K562 (cell line): ENCODE measurements at regions not wholly inside any gene's neighbourhood (a gene's known extent, or its start where the extent isn't known, plus 50 kb on each side); places are given as distances from the start of the nearest gene placed in this dataset.

Experiments
- ATAC-seq: fragments of 200-7000 bp; cut with Tn5 transposase; 3 replicates; pipeline ENCODE4 v1.9.1; 2020; ENCODE audit warnings: moderate library complexity
- BruUV-seq: library from RNA; stranded (reverse); fragments of 400-500 nt; replicated peaks from 2 replicates; lab custom pipeline; 2021; lab: Mats Ljungman, UMichigan
- CTCF ChIA-PET: fragments of 300-600 bp; formaldehyde crosslinking; extraction: SDS; loops from one replicate; lab custom pipeline; 2021; ENCODE audit warnings: low intra/inter-chr PET ratio; lab: Yijun Ruan, JAX
- POLR2A ChIA-PET: fragments of 300-600, 350-650 bp; sonication (Branson Sonifier 250); formaldehyde crosslinking; extraction: SDS; loops from one replicate; lab custom pipeline; 2021; ENCODE audit warnings: antibody characterized with exemption, inconsistent platforms; lab: Yijun Ruan, JAX
- DNase-seq, 4 experiments: peaks; one replicate each; pipeline versions ENCODE4 v3.0.0 to v3.0.0-alpha.2; 2011 to 2018; ENCODE audit warnings: low spot score in 3 of 4, mixed read lengths in 3 of 4; ENCODE audit errors: extremely low read depth in 1 of 4
- FAIRE-seq: peaks from 2 replicates; lab custom pipeline; 2011; peaks lifted over from hg19 to GRCh38; lab: Jason Lieb, UNC
- H2AFZ ChIP-seq: 2 replicates; pipeline ENCODE4 v1.6.0; 2011; ENCODE audit warnings: low read depth, low read length, control low read depth, inconsistent platforms
- H3K27ac ChIP-seq: fragments of 200-600 bp; 3 replicates; pipeline ENCODE4 v1.8.0; 2011; ENCODE audit warnings: low read depth, mild to moderate bottlenecking, control low read depth, inconsistent platforms, low read length, moderate library complexity, mixed read lengths; ENCODE audit errors: extremely low read depth
- H3K27me3 ChIP-seq, 2 experiments: fragments of 300-600 bp in 1 of 2; 2 replicates in 1 of 2; 3 replicates in 1 of 2; pipeline versions ENCODE4 v1.6.0 to v1.8.0; 2011; ENCODE audit warnings: inconsistent platforms in 2 of 2, low read length in 2 of 2, mild to moderate bottlenecking in 1 of 2, mixed read lengths in 1 of 2, moderate library complexity in 1 of 2; ENCODE audit not compliant: control insufficient read depth in 2 of 2, insufficient read depth in 2 of 2
- H3K36me3 ChIP-seq: fragments of 300-600 bp; 3 replicates; pipeline ENCODE4 v1.8.0; 2011; ENCODE audit warnings: mild to moderate bottlenecking, low read length, inconsistent platforms; ENCODE audit not compliant: control insufficient read depth, insufficient read depth
- H3K4me1 ChIP-seq, 2 experiments: fragments of 200-600 bp in 1 of 2; replicated peaks in 1 of 2; 2 replicates in 1 of 2; 3 replicates in 1 of 2; pipeline versions ENCODE4 v1.5.1 to v1.8.0; 2011; ENCODE audit warnings: inconsistent platforms in 2 of 2, low read length in 2 of 2, mild to moderate bottlenecking in 1 of 2, mixed read lengths in 1 of 2, moderate library complexity in 1 of 2; ENCODE audit not compliant: control insufficient read depth in 2 of 2, insufficient read depth in 2 of 2
- H3K4me2 ChIP-seq: 2 replicates; pipeline ENCODE4 v1.6.1; 2011; ENCODE audit warnings: low read length, control low read depth, inconsistent platforms, mixed read lengths; ENCODE audit not compliant: insufficient read depth
- H3K4me3 ChIP-seq: fragments of 200-600 bp; sonication (generic), shearing (Covaris generic); 2 replicates; pipeline ENCODE4 v1.5.1; 2016; ENCODE audit warnings: control low read depth, inconsistent platforms
- H3K79me2 ChIP-seq: fragments of 200-600 bp; 3 replicates; pipeline ENCODE4 v1.8.0; 2011; ENCODE audit warnings: low read length, inconsistent platforms; ENCODE audit not compliant: control insufficient read depth, insufficient read depth
- H3K9ac ChIP-seq, 2 experiments: 2 replicates each; pipeline versions ENCODE4 v1.6.0 to v1.6.1; 2011; ENCODE audit warnings: low read depth in 2 of 2, low read length in 2 of 2, control low read depth in 1 of 2, inconsistent platforms in 1 of 2, mild to moderate bottlenecking in 1 of 2, mixed read lengths in 1 of 2; ENCODE audit not compliant: insufficient read depth in 1 of 2
- H3K9me1 ChIP-seq: one replicate; pipeline ENCODE4 v1.6.0; 2011; ENCODE audit warnings: inconsistent platforms, mild to moderate bottlenecking, low read length, moderate library complexity; ENCODE audit not compliant: control insufficient read depth, insufficient read depth
- H3K9me3 ChIP-seq: replicated peaks from 2 replicates; pipeline ENCODE4 v1.5.1; 2011; ENCODE audit warnings: low read depth, low read length, inconsistent platforms; ENCODE audit not compliant: control insufficient read depth, insufficient read depth
- H4K20me1 ChIP-seq: replicated peaks from 2 replicates; pipeline ENCODE4 v1.6.1; 2011; ENCODE audit warnings: low read length, inconsistent platforms, mixed read lengths; ENCODE audit not compliant: control insufficient read depth, insufficient read depth
- EGR1 ChIP-seq: fragments of 450-650 bp; conservative IDR thresholded peaks from 2 replicates; pipeline ENCODE4 v1.6.1; 2017; ENCODE audit warnings: mild to moderate bottlenecking
- ETS2 ChIP-seq: IDR thresholded peaks from 2 replicates; pipeline ENCODE4 v1.6.1; 2016; ENCODE audit warnings: borderline replicate concordance, missing genetic modification characterization, mild to moderate bottlenecking, moderate library complexity, missing compliant biosample characterization; ENCODE audit not compliant: poor library complexity, severe bottlenecking
- FOSL1 ChIP-seq: fragments of 200-800 bp; sonication (Bioruptor generic); conservative IDR thresholded peaks from 2 replicates; pipeline ENCODE4 v1.6.1; 2016; ENCODE audit warnings: missing genetic modification characterization, missing compliant biosample characterization
- FOXA1 ChIP-seq: fragments of 450-650 bp; IDR thresholded peaks from 2 replicates; pipeline ENCODE4 v1.6.1; 2016; ENCODE audit warnings: mild to moderate bottlenecking, borderline replicate concordance
- HNRNPLL ChIP-seq: fragments of 200-400 bp; formaldehyde crosslinking; IDR thresholded peaks from 2 replicates; pipeline ENCODE4 v1.6.1; 2017; ENCODE audit warnings: low read length, low read depth, mild to moderate bottlenecking; ENCODE audit not compliant: poor library complexity, severe bottlenecking
- HOXB6 ChIP-seq: fragments of 250-450 bp; sonication (Bioruptor Pico); IDR thresholded peaks from 2 replicates; pipeline ENCODE4 v1.5.1; 2022; ENCODE audit warnings: mild to moderate bottlenecking, borderline replicate concordance
- JUNB ChIP-seq: fragments of 450-650 bp; formaldehyde crosslinking; conservative IDR thresholded peaks from 2 replicates; pipeline ENCODE4 v1.4.0; 2020; ENCODE audit warnings: mild to moderate bottlenecking
- KDM4B ChIP-seq, 2 experiments: fragments of 450-650 bp in 1 of 2; sonication (generic) in 1 of 2; IDR thresholded peaks; 2 replicates each; pipeline ENCODE4 v1.6.1; 2016 to 2017; ENCODE audit warnings: borderline replicate concordance in 2 of 2, antibody characterized with exemption in 1 of 2, low read depth in 1 of 2, mild to moderate bottlenecking in 1 of 2
- MCM2 ChIP-seq: fragments of 450-650 bp; IDR thresholded peaks from 2 replicates; pipeline ENCODE4 v1.6.1; 2017; ENCODE audit warnings: low read depth, mild to moderate bottlenecking
- NELFE ChIP-seq: IDR thresholded peaks from 2 replicates; pipeline ENCODE4 v1.6.1; 2011; ENCODE audit warnings: mild to moderate bottlenecking; ENCODE audit not compliant: insufficient read depth, insufficient read length
- POLR2AphosphoS2 ChIP-seq: IDR thresholded peaks from 2 replicates; pipeline ENCODE4 v1.6.1; 2012; ENCODE audit warnings: low read length, improper control_type of control experiment
- SMAD1 ChIP-seq: fragments of 150-350 bp; IDR thresholded peaks from 2 replicates; pipeline ENCODE4 v1.6.1; 2014; ENCODE audit warnings: low read length, low read depth; ENCODE audit not compliant: partially characterized antibody
- ZKSCAN3 ChIP-seq: fragments of 250-450 bp; sonication (Bioruptor Pico); IDR thresholded peaks from 2 replicates; pipeline ENCODE4 v1.4.0; 2020
- ZNF253 ChIP-seq: fragments of 250-450 bp; sonication (Bioruptor Pico); conservative IDR thresholded peaks from 2 replicates; pipeline ENCODE4 v1.6.1; 2021; ENCODE audit warnings: mild to moderate bottlenecking
- WGBS: fragments of 100-300 bp; shearing (Covaris generic); methylation state at CpG from one replicate; pipeline ENCODE4 v1.1.6; 2016; ENCODE audit warnings: low coverage, mixed read lengths; ENCODE audit not compliant: insufficient coverage; ENCODE audit errors: missing lambda C conversion rate; 5-methylcytosine and 5-hydroxymethylcytosine counted together
- in situ Hi-C: fragments of 300-500 bp; cut with MboI; formaldehyde crosslinking; loops from 4 replicates; pipeline ENCODE4 v1.15.0; 2018; ENCODE audit warnings: inconsistent platforms, mixed read lengths
- intact Hi-C: fragments of 100-400 bp; cut with micrococcal nuclease; formaldehyde crosslinking; loops from 2 replicates; pipeline ENCODE4 v1.14.2; 2022
- TF ChIP-seq, protein P1 (sequence below): sonication (generic); formaldehyde crosslinking; IDR thresholded peaks from 2 replicates; pipeline ENCODE4 v1.8.1; 2023; ENCODE audit warnings: mild to moderate bottlenecking, missing genetic modification reagents

DNA sequence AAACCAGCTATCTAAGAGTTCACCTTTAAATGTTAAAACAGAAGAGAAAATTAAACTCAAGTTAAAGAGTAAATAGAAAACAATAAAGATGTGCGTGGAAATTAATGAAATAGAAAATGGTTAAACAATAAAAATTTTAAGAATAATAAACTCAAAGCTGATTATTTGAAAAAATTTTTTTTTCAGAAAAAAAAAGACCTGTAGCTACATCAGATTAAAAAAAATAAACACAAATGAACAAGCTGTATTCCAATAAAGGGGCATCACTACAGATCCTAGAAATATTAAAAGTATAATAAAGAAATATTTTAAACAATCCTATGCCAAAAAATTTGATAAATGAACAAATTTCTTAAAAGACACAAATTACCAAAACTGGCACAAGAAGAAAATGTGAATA lies 64.1 kb downstream of the DRD1 start:
- H3K9me1 ChIP-seq = no peaks in the 10 kb centered on the region
- no peak overlapping the region for H3K4me2 ChIP-seq
- H3K36me3 ChIP-seq = no peaks in the 10 kb centered on the region
- H4K20me1 ChIP-seq = no peaks in the 10 kb centered on the region
- H3K27me3 ChIP-seq = no peaks in the 10 kb centered on the region
- intact Hi-C loops = no loop called here
- H3K4me3 ChIP-seq = no peak overlapping the region
- BruUV-seq = no TSS peak
- TF ChIP-seq HOXB6 (CRISPR knock-in tag) (no peak), POLR2AphosphoS2 (no peak), ZKSCAN3 (CRISPR knock-in tag) (no peak), MCM2 (no peak), JUNB (CRISPR knock-in tag) (no peak), HNRNPLL (no peak), SMAD1 (no peak), ETS2 (tag) (no peak), ZNF253 (CRISPR knock-in tag) (no peak), KDM4B (IDR thresholded peaks at IDR 0.05; ENCODE audit: borderline replicate concordance in 2 of 2, low read depth in 1 of 2) (no peak), EGR1 (no peak), FOXA1 (no peak), NELFE (no peak), FOSL1 (tag) (no peak)
- TF ChIP-seq, protein P1, sequence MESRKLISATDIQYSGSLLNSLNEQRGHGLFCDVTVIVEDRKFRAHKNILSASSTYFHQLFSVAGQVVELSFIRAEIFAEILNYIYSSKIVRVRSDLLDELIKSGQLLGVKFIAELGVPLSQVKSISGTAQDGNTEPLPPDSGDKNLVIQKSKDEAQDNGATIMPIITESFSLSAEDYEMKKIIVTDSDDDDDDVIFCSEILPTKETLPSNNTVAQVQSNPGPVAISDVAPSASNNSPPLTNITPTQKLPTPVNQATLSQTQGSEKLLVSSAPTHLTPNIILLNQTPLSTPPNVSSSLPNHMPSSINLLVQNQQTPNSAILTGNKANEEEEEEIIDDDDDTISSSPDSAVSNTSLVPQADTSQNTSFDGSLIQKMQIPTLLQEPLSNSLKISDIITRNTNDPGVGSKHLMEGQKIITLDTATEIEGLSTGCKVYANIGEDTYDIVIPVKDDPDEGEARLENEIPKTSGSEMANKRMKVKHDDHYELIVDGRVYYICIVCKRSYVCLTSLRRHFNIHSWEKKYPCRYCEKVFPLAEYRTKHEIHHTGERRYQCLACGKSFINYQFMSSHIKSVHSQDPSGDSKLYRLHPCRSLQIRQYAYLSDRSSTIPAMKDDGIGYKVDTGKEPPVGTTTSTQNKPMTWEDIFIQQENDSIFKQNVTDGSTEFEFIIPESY (CRISPR knock-in tag) = no peak
- H3K79me2 ChIP-seq = no peaks in the 10 kb centered on the region
- CTCF ChIA-PET = no interaction called here
- H3K9me3 ChIP-seq = no peaks in the 10 kb centered on the region
- no peak overlapping the region for H3K27ac ChIP-seq
- no peak for DNase-seq
- POLR2A ChIA-PET = no interaction called here
- H2AFZ ChIP-seq = no peak overlapping the region
- H3K4me1 ChIP-seq = no peaks in the 10 kb centered on the region
- in situ Hi-C loops = no loop called here
- no peak overlapping the region for H3K9ac ChIP-seq
- 0% methylated on average over 1 of the region's 1 CpG for WGBS
- no peak for ATAC-seq
- FAIRE-seq = no peak
